ENCODE measurements at regions not wholly inside any gene's neighbourhood (a gene's known extent, or its start where the extent isn't known, plus 50 kb on each side); places are given as distances from the start of the nearest gene placed in this dataset.

DNA sequence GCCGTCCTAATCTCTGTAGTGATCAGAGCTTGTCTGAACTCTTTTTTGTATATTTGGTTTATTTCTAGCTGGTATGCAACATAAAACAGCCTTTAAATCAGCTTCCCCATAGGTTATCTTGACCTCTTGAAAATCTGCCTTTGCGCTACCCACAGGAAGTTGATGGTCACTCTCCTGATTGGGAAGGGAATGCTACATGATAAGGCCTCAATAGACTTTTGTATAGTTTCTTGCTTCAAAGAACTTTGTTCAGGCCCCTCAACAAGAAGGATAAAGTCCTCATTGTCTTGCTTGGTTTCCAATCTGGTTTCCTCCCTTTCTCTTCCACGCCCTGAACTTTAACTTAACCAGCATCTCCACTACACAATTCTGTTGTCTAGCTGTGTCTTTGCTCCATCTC is 95.4 kb upstream of the TENT5A start:
- TF ChIP-seq, protein P1, sequence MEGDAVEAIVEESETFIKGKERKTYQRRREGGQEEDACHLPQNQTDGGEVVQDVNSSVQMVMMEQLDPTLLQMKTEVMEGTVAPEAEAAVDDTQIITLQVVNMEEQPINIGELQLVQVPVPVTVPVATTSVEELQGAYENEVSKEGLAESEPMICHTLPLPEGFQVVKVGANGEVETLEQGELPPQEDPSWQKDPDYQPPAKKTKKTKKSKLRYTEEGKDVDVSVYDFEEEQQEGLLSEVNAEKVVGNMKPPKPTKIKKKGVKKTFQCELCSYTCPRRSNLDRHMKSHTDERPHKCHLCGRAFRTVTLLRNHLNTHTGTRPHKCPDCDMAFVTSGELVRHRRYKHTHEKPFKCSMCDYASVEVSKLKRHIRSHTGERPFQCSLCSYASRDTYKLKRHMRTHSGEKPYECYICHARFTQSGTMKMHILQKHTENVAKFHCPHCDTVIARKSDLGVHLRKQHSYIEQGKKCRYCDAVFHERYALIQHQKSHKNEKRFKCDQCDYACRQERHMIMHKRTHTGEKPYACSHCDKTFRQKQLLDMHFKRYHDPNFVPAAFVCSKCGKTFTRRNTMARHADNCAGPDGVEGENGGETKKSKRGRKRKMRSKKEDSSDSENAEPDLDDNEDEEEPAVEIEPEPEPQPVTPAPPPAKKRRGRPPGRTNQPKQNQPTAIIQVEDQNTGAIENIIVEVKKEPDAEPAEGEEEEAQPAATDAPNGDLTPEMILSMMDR (IDR thresholded peaks at IDR 0.05), result no peak
- TF ChIP-seq POLR2A (IDR thresholded peaks at IDR 0.05), result no peak
